ENCODE measurements at regions not wholly inside any gene's neighbourhood (a gene's known extent, or its start where the extent isn't known, plus 50 kb on each side); places are given as distances from the start of the nearest gene placed in this dataset.
"Not testable (repeated sequence)": the region's sequence is repeated elsewhere in the genome, so short reads cannot be mapped to it uniquely, and the experiment has no call there.

DNA sequence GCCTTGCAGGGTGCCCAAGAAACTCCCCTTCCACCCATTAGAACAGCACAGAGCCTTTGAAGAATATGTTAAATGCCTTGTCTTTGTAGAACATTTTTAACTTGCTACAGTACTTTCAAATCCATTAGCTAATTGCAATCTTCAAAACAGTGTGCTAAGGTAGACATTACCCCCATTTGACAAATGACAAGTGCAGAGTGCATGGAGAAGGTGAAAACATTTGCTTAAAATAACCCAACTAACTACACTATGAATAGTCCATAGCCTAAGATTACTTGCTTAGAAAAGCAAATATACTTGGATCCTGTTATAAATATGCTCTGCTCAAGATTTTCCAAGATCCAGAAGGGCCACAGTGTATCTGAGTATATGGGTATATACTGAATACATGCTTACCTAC lies 87.0 kb upstream of the G2E3 start:
- no peaks in the 10 kb centered on the region for H3K27me3 ChIP-seq (ENCODE audit: control insufficient read depth, insufficient read depth, low read length)

DNA sequence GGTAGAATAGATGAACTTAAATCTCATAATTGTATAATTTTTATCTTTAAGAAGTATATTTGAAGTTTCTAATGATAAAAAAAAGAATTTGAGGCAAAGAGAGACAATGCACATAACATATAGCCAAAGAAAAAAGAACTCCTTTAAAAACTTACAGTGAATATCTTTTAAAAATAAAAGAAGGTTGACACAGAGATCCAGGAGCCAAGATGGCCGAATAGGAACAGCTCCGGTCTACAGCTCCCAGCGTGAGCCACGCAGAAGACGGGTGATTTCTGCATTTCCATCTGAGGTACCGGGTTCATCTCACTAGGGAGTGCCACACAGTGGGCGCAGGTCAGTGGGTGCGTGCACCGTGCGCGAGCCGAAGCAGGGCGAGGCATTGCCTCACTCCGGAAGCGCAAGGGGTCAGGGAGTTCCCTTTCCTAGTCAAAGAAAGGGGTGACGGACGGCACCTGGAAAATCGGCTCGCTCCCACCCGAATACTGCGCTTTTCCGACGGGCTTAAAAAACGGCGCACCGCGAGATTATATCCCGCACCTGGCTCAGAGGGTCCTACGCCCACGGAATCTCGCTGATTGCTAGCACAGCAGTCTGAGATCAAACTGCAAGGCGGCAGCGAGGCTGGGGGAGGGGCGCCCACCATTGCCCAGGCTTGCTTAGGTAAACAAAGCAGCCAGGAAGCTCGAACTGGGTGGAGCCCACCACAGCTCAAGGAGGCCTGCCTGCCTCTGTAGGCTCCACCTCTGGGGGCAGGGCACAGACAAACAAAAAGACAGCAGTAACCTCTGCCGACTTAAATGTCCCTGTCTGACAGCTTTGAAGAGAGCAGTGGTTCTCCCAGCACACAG lies 84.9 kb upstream of the G2E3 start:
- not testable (repeated sequence) for H3K4me3 ChIP-seq (ENCODE audit: low read depth, low read length)

More for the DNA sequence above, 87.0 kb upstream of the G2E3 start:
- Histone ChIP-seq H3K4me1 (ENCODE audit: control insufficient read depth, insufficient read depth, low read length) (no peaks in the 10 kb centered on the region), H3K9ac (ENCODE audit: low read depth, low read length) (no peak overlapping the region), H3K4me3 (ENCODE audit: low read depth, low read length) (no peak overlapping the region), H3K36me3 (ENCODE audit: control insufficient read depth, insufficient read depth, low read length) (no peaks in the 10 kb centered on the region), H3K9me3 (ENCODE audit: control insufficient read depth, insufficient read depth, low read length) (no peaks in the 10 kb centered on the region)

DNA sequence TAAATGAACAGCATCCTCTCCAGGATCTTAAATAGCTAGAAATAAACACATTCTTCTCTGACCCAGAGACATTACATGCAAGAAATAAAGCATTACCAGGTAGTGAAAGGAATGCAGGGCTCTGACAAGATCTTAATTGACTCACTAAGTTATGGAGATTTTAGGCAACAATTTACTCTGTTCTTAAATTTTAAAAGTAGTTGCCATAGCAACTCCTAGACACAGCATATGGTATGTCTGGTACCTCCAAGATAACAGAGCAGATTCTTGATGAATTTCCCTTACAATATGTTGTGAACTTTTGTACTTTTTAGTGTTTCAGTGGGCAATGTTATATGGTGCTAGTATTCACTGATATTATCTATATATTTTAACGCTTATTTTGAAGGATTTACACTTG lies 76.7 kb upstream of the G2E3 start:
- Histone ChIP-seq H3K9ac (ENCODE audit: low read depth, low read length) (no peak overlapping the region), H3K27me3 (ENCODE audit: control insufficient read depth, insufficient read depth, low read length) (no peaks in the 10 kb centered on the region), H3K4me3 (ENCODE audit: low read depth, low read length) (no peak overlapping the region), H3K36me3 (ENCODE audit: control insufficient read depth, insufficient read depth, low read length) (no peaks in the 10 kb centered on the region), H3K9me3 (ENCODE audit: control insufficient read depth, insufficient read depth, low read length) (no peaks in the 10 kb centered on the region), H3K4me1 (ENCODE audit: control insufficient read depth, insufficient read depth, low read length) (peaks cover 16% of the 10 kb centered on the region)

More for the DNA sequence above, 84.9 kb upstream of the G2E3 start:
- H3K9me3 ChIP-seq (ENCODE audit: control insufficient read depth, insufficient read depth, low read length); H3K27me3 ChIP-seq (ENCODE audit: control insufficient read depth, insufficient read depth, low read length); H3K9ac ChIP-seq (ENCODE audit: low read depth, low read length); H3K4me1 ChIP-seq (ENCODE audit: control insufficient read depth, insufficient read depth, low read length); H3K36me3 ChIP-seq (ENCODE audit: control insufficient read depth, insufficient read depth, low read length): not testable (repeated sequence)

DNA sequence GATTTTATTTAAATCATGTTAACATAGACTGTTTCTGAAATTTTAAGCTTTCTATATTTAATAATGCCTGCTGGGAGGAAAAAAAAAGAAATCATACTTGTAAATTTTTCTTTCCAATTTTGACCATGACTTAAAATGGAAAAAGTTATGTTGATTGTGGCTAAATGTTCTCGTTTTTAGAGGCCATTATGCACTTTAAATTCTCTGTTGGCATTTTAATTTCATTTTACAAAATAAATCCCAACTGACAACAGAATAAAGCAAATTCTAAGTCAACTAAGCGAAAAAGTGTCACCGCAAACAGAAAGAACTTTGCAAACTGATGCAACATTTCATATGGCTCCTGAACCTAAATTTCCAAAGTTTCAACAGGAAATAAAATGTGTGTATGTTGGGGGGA lies 74.8 kb upstream of the G2E3 start:
- no peaks in the 10 kb centered on the region for H3K9me3 ChIP-seq (ENCODE audit: control insufficient read depth, insufficient read depth, low read length)
- no peak overlapping the region for H3K4me3 ChIP-seq (ENCODE audit: low read depth, low read length)
- peaks cover 16% of the 10 kb centered on the region for H3K4me1 ChIP-seq (ENCODE audit: control insufficient read depth, insufficient read depth, low read length)
- no peak overlapping the region for H3K9ac ChIP-seq (ENCODE audit: low read depth, low read length)
- H3K36me3 ChIP-seq (ENCODE audit: control insufficient read depth, insufficient read depth, low read length), result no peaks in the 10 kb centered on the region
- H3K27me3 ChIP-seq (ENCODE audit: control insufficient read depth, insufficient read depth, low read length), result no peaks in the 10 kb centered on the region

GRCh38 chr14:30484976-30485375 lies 74.0 kb upstream of the G2E3 start:
- Histone ChIP-seq H3K36me3 (ENCODE audit: control insufficient read depth, insufficient read depth, low read length) (no peaks in the 10 kb centered on the region), H3K9me3 (ENCODE audit: control insufficient read depth, insufficient read depth, low read length) (no peaks in the 10 kb centered on the region), H3K4me1 (ENCODE audit: control insufficient read depth, insufficient read depth, low read length) (peaks cover 16% of the 10 kb centered on the region), H3K4me3 (ENCODE audit: low read depth, low read length) (no peak overlapping the region), H3K9ac (ENCODE audit: low read depth, low read length) (no peak overlapping the region), H3K27me3 (ENCODE audit: control insufficient read depth, insufficient read depth, low read length) (no peaks in the 10 kb centered on the region)

- Histone ChIP-seq H3K4me3 (ENCODE audit: low read depth, low read length) (no peak overlapping the region), H3K4me1 (ENCODE audit: control insufficient read depth, insufficient read depth, low read length) (no peaks in the 10 kb centered on the region), H3K36me3 (ENCODE audit: control insufficient read depth, insufficient read depth, low read length) (no peaks in the 10 kb centered on the region), H3K27me3 (ENCODE audit: control insufficient read depth, insufficient read depth, low read length) (no peaks in the 10 kb centered on the region), H3K9me3 (ENCODE audit: control insufficient read depth, insufficient read depth, low read length) (no peaks in the 10 kb centered on the region), H3K9ac (ENCODE audit: low read depth, low read length) (no peak overlapping the region)
These were observed 62.1 kb upstream of the G2E3 start for GRCh38 chr14:30496852-30497251.

- no peaks in the 10 kb centered on the region for H3K36me3 ChIP-seq (ENCODE audit: control insufficient read depth, insufficient read depth, low read length)
- no peak overlapping the region for H3K4me3 ChIP-seq (ENCODE audit: low read depth, low read length)
- H3K27me3 ChIP-seq (ENCODE audit: control insufficient read depth, insufficient read depth, low read length), result no peaks in the 10 kb centered on the region
- no peaks in the 10 kb centered on the region for H3K4me1 ChIP-seq (ENCODE audit: control insufficient read depth, insufficient read depth, low read length)
- no peaks in the 10 kb centered on the region for H3K9me3 ChIP-seq (ENCODE audit: control insufficient read depth, insufficient read depth, low read length)
- no peak overlapping the region for H3K9ac ChIP-seq (ENCODE audit: low read depth, low read length)
These were observed 59.6 kb upstream of the G2E3 start for GRCh38 chr14:30499358-30499757.

DNA sequence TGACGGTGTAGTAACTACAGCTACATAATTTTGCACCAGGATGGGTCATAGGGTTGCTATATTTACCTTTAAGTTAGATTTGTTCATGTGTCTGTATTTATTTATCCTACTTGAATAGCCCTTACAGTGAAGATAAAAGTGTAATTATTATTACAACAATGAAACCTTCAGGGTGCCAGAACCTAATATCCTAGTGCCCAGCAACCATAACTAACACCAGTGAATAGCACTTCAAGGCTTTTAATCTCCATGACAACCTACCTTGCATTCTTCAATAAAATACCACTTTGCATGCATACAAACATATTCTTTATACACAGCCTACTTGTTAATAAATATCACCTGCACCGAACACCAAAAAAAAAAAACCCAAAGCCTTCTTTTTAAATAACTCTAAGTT lies 58.7 kb upstream of the G2E3 start:
- Histone ChIP-seq H3K9me3 (ENCODE audit: control insufficient read depth, insufficient read depth, low read length) (no peaks in the 10 kb centered on the region), H3K4me1 (ENCODE audit: control insufficient read depth, insufficient read depth, low read length) (no peaks in the 10 kb centered on the region), H3K9ac (ENCODE audit: low read depth, low read length) (no peak overlapping the region), H3K27me3 (ENCODE audit: control insufficient read depth, insufficient read depth, low read length) (no peaks in the 10 kb centered on the region), H3K4me3 (ENCODE audit: low read depth, low read length) (no peak overlapping the region), H3K36me3 (ENCODE audit: control insufficient read depth, insufficient read depth, low read length) (no peaks in the 10 kb centered on the region)

DNA sequence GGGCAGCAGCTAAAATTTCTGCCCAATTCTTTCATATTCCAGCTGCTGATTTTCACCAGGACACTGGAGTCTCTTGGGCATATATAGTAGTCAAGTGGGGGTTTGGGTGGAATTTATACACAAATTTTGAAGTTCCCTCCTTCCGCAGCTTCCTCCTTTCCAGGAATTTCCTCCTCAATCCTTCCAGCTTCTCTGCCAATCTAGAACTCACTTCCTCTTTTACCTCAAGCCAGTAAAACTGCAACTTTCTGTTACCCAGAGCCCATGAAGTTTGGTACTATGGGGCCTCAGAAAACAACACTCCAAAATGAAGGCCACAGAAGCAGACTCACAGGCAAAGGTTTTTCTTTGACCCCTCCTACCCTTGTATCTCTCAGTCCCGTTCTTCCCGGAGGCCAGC lies 51.7 kb upstream of the G2E3 start:
- Histone ChIP-seq H3K27me3 (ENCODE audit: control insufficient read depth, insufficient read depth, low read length) (no peaks in the 10 kb centered on the region), H3K9me3 (ENCODE audit: control insufficient read depth, insufficient read depth, low read length) (no peaks in the 10 kb centered on the region)

More for the DNA sequence above, 51.7 kb upstream of the G2E3 start:
- Histone ChIP-seq H3K9ac (ENCODE audit: low read depth, low read length) (no peak overlapping the region), H3K36me3 (ENCODE audit: control insufficient read depth, insufficient read depth, low read length) (no peaks in the 10 kb centered on the region), H3K4me3 (ENCODE audit: low read depth, low read length) (no peak overlapping the region), H3K4me1 (ENCODE audit: control insufficient read depth, insufficient read depth, low read length) (no peaks in the 10 kb centered on the region)

Measured in iPS-15b (cell line).